RKO (cell line): ENCODE measurements at regions not wholly inside any gene's neighbourhood (a gene's known extent, or its start where the extent isn't known, plus 50 kb on each side); places are given as distances from the start of the nearest gene placed in this dataset.
"Not testable (repeated sequence)": the region's sequence is repeated elsewhere in the genome, so short reads cannot be mapped to it uniquely, and the experiment has no call there.

ENCODE experiments used
- DNase-seq: peaks from one replicate; pipeline ENCODE4 v3.0.0-alpha.2; 2016; ENCODE audit warnings: low spot score

- not testable (repeated sequence) for DNase-seq
These were observed 51.1 kb upstream of the BNC1 start for GRCh38 chr15:83335542-83335941.

GRCh38 chr15:83339396-83339795 lies 54.9 kb upstream of the BNC1 start:
- DNase-seq: no peak

GRCh38 chr15:83340087-83340486 lies 55.6 kb upstream of the BNC1 start:
- no peak for DNase-seq

GRCh38 chr15:83346342-83346741 lies 61.9 kb upstream of the BNC1 start:
- DNase-seq: no peak

GRCh38 chr15:83352119-83352518 lies 67.7 kb upstream of the BNC1 start:
- no peak for DNase-seq

- no peak for DNase-seq
These were observed 72.3 kb upstream of the BNC1 start for GRCh38 chr15:83356501-83357399.

- no peak for DNase-seq
These were observed 74.6 kb upstream of the BNC1 start for GRCh38 chr15:83358972-83359564.

- DNase-seq: no peak
These were observed 78.2 kb upstream of the BNC1 start for GRCh38 chr15:83362706-83363105.

- no peak for DNase-seq
These were observed 80.0 kb upstream of the BNC1 start for GRCh38 chr15:83364501-83364900.

- no peak for DNase-seq
These were observed 81.0 kb upstream of the BNC1 start for GRCh38 chr15:83365370-83365938.

GRCh38 chr15:83372434-83372891 lies 74.7 kb upstream of the SH3GL3 start:
- DNase-seq: no peak

- no peak for DNase-seq
These were observed 68.1 kb upstream of the SH3GL3 start for GRCh38 chr15:83378921-83379578.

GRCh38 chr15:83379579-83379959 lies 67.6 kb upstream of the SH3GL3 start:
- DNase-seq: no peak

GRCh38 chr15:83380059-83380458 lies 67.1 kb upstream of the SH3GL3 start:
- no peak for DNase-seq

- DNase-seq: peak; percentile 26
These were observed 66.5 kb upstream of the SH3GL3 start for GRCh38 chr15:83380682-83381081.

GRCh38 chr15:83383608-83384139 lies 63.5 kb upstream of the SH3GL3 start:
- DNase-seq: not testable (repeated sequence)

GRCh38 chr15:83396101-83396500 lies 51.0 kb upstream of the SH3GL3 start:
- DNase-seq: no peak
